ENCODE measurements at regions not wholly inside any gene's neighbourhood (a gene's known extent, or its start where the extent isn't known, plus 50 kb on each side); places are given as distances from the start of the nearest gene placed in this dataset.
"Not testable (repeated sequence)": the region's sequence is repeated elsewhere in the genome, so short reads cannot be mapped to it uniquely, and the experiment has no call there.

- no peaks in the 10 kb centered on the region for H3K4me1 Mint-ChIP-seq (ENCODE audit: low read depth)
- H3K9me3 Mint-ChIP-seq = peaks cover 52% of the 10 kb centered on the region
- no peak overlapping the region for H3K4me3 Mint-ChIP-seq
- no peaks in the 10 kb centered on the region for H3K27me3 Mint-ChIP-seq
- H3K36me3 Mint-ChIP-seq (ENCODE audit: low read depth) = no peaks in the 10 kb centered on the region
- no peak overlapping the region for H3K27ac Mint-ChIP-seq
- intact Hi-C loops (cut with micrococcal nuclease) = no loop called here
These were observed 478.0 kb downstream of the PID1 start for GRCh38 chr2:228793116-228793515.

- H3K36me3 Mint-ChIP-seq (ENCODE audit: low read depth) = no peaks in the 10 kb centered on the region
- intact Hi-C loops (cut with micrococcal nuclease) = no loop called here
- no peaks in the 10 kb centered on the region for H3K4me1 Mint-ChIP-seq (ENCODE audit: low read depth)
These were observed 484.2 kb downstream of the PID1 start for GRCh38 chr2:228786901-228787300.

GRCh38 chr2:228782281-228782680, 488.8 kb downstream of the PID1 start:
- H3K4me3 Mint-ChIP-seq = no peak overlapping the region
- H3K36me3 Mint-ChIP-seq (ENCODE audit: low read depth) = no peaks in the 10 kb centered on the region
- intact Hi-C loops (cut with micrococcal nuclease) = no loop called here
- H3K4me1 Mint-ChIP-seq (ENCODE audit: low read depth) = no peaks in the 10 kb centered on the region
- peaks cover 32% of the 10 kb centered on the region for H3K9me3 Mint-ChIP-seq
- H3K27ac Mint-ChIP-seq = no peak overlapping the region
- no peaks in the 10 kb centered on the region for H3K27me3 Mint-ChIP-seq

More at GRCh38 chr2:228786901-228787300, 484.2 kb downstream of the PID1 start:
- Mint-ChIP-seq H3K27ac (no peak overlapping the region), H3K9me3 (peaks cover 48% of the 10 kb centered on the region), H3K27me3 (no peaks in the 10 kb centered on the region), H3K4me3 (no peak overlapping the region)

GRCh38 chr2:228777855-228778355, 493.2 kb downstream of the PID1 start:
- H3K27ac Mint-ChIP-seq = no peak overlapping the region
- intact Hi-C loops (cut with micrococcal nuclease) = no loop called here
- no peaks in the 10 kb centered on the region for H3K4me1 Mint-ChIP-seq (ENCODE audit: low read depth)
- H3K9me3 Mint-ChIP-seq = peaks cover 36% of the 10 kb centered on the region
- H3K4me3 Mint-ChIP-seq = no peak overlapping the region
- H3K36me3 Mint-ChIP-seq (ENCODE audit: low read depth) = no peaks in the 10 kb centered on the region
- H3K27me3 Mint-ChIP-seq = no peaks in the 10 kb centered on the region

GRCh38 chr2:228774548-228774947, 496.5 kb downstream of the PID1 start:
- H3K4me3 Mint-ChIP-seq = no peak overlapping the region
- H3K9me3 Mint-ChIP-seq = peaks cover 20% of the 10 kb centered on the region
- intact Hi-C loops (cut with micrococcal nuclease) = no loop called here
- H3K27ac Mint-ChIP-seq = no peak overlapping the region
- H3K36me3 Mint-ChIP-seq (ENCODE audit: low read depth) = no peaks in the 10 kb centered on the region
- no peaks in the 10 kb centered on the region for H3K4me1 Mint-ChIP-seq (ENCODE audit: low read depth)
- no peaks in the 10 kb centered on the region for H3K27me3 Mint-ChIP-seq

GRCh38 chr2:228771774-228772173, 499.3 kb downstream of the PID1 start:
- no peaks in the 10 kb centered on the region for H3K27me3 Mint-ChIP-seq
- no peaks in the 10 kb centered on the region for H3K4me1 Mint-ChIP-seq (ENCODE audit: low read depth)
- intact Hi-C loops (cut with micrococcal nuclease) = no loop called here

GRCh38 chr2:228771315-228771714, 499.8 kb downstream of the PID1 start:
- H3K9me3 Mint-ChIP-seq = peaks cover 20% of the 10 kb centered on the region
- intact Hi-C loops (cut with micrococcal nuclease) = no loop called here
- no peaks in the 10 kb centered on the region for H3K27me3 Mint-ChIP-seq
- H3K4me1 Mint-ChIP-seq (ENCODE audit: low read depth) = no peaks in the 10 kb centered on the region
- H3K4me3 Mint-ChIP-seq = no peak overlapping the region
- no peak overlapping the region for H3K27ac Mint-ChIP-seq
- H3K36me3 Mint-ChIP-seq (ENCODE audit: low read depth) = no peaks in the 10 kb centered on the region

More at GRCh38 chr2:228771774-228772173, 499.3 kb downstream of the PID1 start:
- no peak overlapping the region for H3K27ac Mint-ChIP-seq
- no peak overlapping the region for H3K4me3 Mint-ChIP-seq
- peaks cover 20% of the 10 kb centered on the region for H3K9me3 Mint-ChIP-seq
- H3K36me3 Mint-ChIP-seq (ENCODE audit: low read depth) = no peaks in the 10 kb centered on the region

GRCh38 chr2:228768818-228769217, 502.3 kb downstream of the PID1 start:
- Mint-ChIP-seq H3K36me3 (ENCODE audit: low read depth) (no peaks in the 10 kb centered on the region), H3K4me1 (ENCODE audit: low read depth) (no peaks in the 10 kb centered on the region), H3K9me3 (peaks cover 24% of the 10 kb centered on the region), H3K4me3 (no peak overlapping the region), H3K27me3 (no peaks in the 10 kb centered on the region), H3K27ac (no peak overlapping the region)
- intact Hi-C loops (cut with micrococcal nuclease) = no loop called here

- H3K27ac Mint-ChIP-seq; H3K27me3 Mint-ChIP-seq; H3K4me1 Mint-ChIP-seq (ENCODE audit: low read depth); intact Hi-C loops (cut with micrococcal nuclease); H3K36me3 Mint-ChIP-seq (ENCODE audit: low read depth); H3K4me3 Mint-ChIP-seq: not testable (repeated sequence)
- peaks cover 25% of the 10 kb centered on the region for H3K9me3 Mint-ChIP-seq
These were observed 502.9 kb downstream of the PID1 start for GRCh38 chr2:228768141-228768540.

GRCh38 chr2:228767196-228767595, 503.9 kb downstream of the PID1 start:
- H3K27me3 Mint-ChIP-seq = no peaks in the 10 kb centered on the region

GRCh38 chr2:228763379-228763981, 507.6 kb downstream of the PID1 start:
- no peak overlapping the region for H3K4me3 Mint-ChIP-seq
- intact Hi-C loops (cut with micrococcal nuclease) = no loop called here
- peaks cover 28% of the 10 kb centered on the region for H3K9me3 Mint-ChIP-seq
- no peaks in the 10 kb centered on the region for H3K27me3 Mint-ChIP-seq
- no peaks in the 10 kb centered on the region for H3K36me3 Mint-ChIP-seq (ENCODE audit: low read depth)
- no peak overlapping the region for H3K27ac Mint-ChIP-seq
- no peaks in the 10 kb centered on the region for H3K4me1 Mint-ChIP-seq (ENCODE audit: low read depth)

More at GRCh38 chr2:228767196-228767595, 503.9 kb downstream of the PID1 start:
- H3K27ac Mint-ChIP-seq = no peak overlapping the region
- intact Hi-C loops (cut with micrococcal nuclease) = no loop called here
- no peaks in the 10 kb centered on the region for H3K4me1 Mint-ChIP-seq (ENCODE audit: low read depth)
- no peak overlapping the region for H3K4me3 Mint-ChIP-seq
- H3K36me3 Mint-ChIP-seq (ENCODE audit: low read depth) = no peaks in the 10 kb centered on the region
- peaks cover 28% of the 10 kb centered on the region for H3K9me3 Mint-ChIP-seq

GRCh38 chr2:228762565-228762964, 508.5 kb downstream of the PID1 start:
- Mint-ChIP-seq H3K27me3 (no peaks in the 10 kb centered on the region), H3K4me1 (ENCODE audit: low read depth) (no peaks in the 10 kb centered on the region), H3K9me3 (peaks cover 28% of the 10 kb centered on the region), H3K27ac (no peak overlapping the region), H3K4me3 (no peak overlapping the region), H3K36me3 (ENCODE audit: low read depth) (no peaks in the 10 kb centered on the region)
- intact Hi-C loops (cut with micrococcal nuclease) = no loop called here

GRCh38 chr2:228755661-228756060, 515.4 kb downstream of the PID1 start:
- H3K36me3 Mint-ChIP-seq (ENCODE audit: low read depth); H3K27ac Mint-ChIP-seq; H3K27me3 Mint-ChIP-seq; H3K4me3 Mint-ChIP-seq; H3K4me1 Mint-ChIP-seq (ENCODE audit: low read depth); intact Hi-C loops (cut with micrococcal nuclease): not testable (repeated sequence)
- peaks cover 26% of the 10 kb centered on the region for H3K9me3 Mint-ChIP-seq

- intact Hi-C loops (cut with micrococcal nuclease) = no loop called here
- peaks cover 17% of the 10 kb centered on the region for H3K9me3 Mint-ChIP-seq
- no peak overlapping the region for H3K27ac Mint-ChIP-seq
- H3K4me1 Mint-ChIP-seq (ENCODE audit: low read depth) = no peaks in the 10 kb centered on the region
- no peaks in the 10 kb centered on the region for H3K36me3 Mint-ChIP-seq (ENCODE audit: low read depth)
- no peak overlapping the region for H3K4me3 Mint-ChIP-seq
- H3K27me3 Mint-ChIP-seq = no peaks in the 10 kb centered on the region
These were observed 523.6 kb downstream of the PID1 start for GRCh38 chr2:228747483-228747882.
